WERI-Rb-1 (cell line): ENCODE measurements at regions not wholly inside any gene's neighbourhood (a gene's known extent, or its start where the extent isn't known, plus 50 kb on each side); places are given as distances from the start of the nearest gene placed in this dataset.
A peak's percentile ranks its signal among the peaks of the same experiment; 100 is the strongest.

Experiments
- DNase-seq: peaks from one replicate; pipeline ENCODE4 v3.0.0-alpha.2; 2020
- H3K27ac ChIP-seq: fragments of 250-450 bp; sonication (Bioruptor Pico); 2 replicates; pipeline ENCODE4 v1.5.1; 2020; ENCODE audit warnings: mild to moderate bottlenecking, moderate library complexity
- H3K27me3 ChIP-seq: fragments of 250-450 bp; sonication (Bioruptor Pico); 2 replicates; pipeline ENCODE4 v1.5.1; 2021; ENCODE audit warnings: mild to moderate bottlenecking, low read depth, moderate library complexity; ENCODE audit not compliant: insufficient read depth, severe bottlenecking
- H3K36me3 ChIP-seq: fragments of 250-450 bp; sonication (Bioruptor Pico); 2 replicates; pipeline ENCODE4 v1.5.1; 2020; ENCODE audit warnings: mild to moderate bottlenecking, moderate library complexity
- H3K4me3 ChIP-seq: 2 replicates; pipeline ENCODE4 v1.5.1; 2011; ENCODE audit warnings: low read depth, mild to moderate bottlenecking, control low read depth, low read length
- H3K9me3 ChIP-seq: fragments of 250-450 bp; sonication (Bioruptor Pico); 2 replicates; pipeline ENCODE4 v1.5.1; 2021; ENCODE audit warnings: mild to moderate bottlenecking, moderate library complexity; ENCODE audit not compliant: severe bottlenecking
- CTCF ChIP-seq: IDR thresholded peaks from 2 replicates; pipeline ENCODE4 v1.5.1; 2011; ENCODE audit warnings: low read depth, mild to moderate bottlenecking, control low read depth, inconsistent platforms, low read length

GRCh38 chr6:91683240-91683639, 1096.4 kb upstream of the MAP3K7 start:
- Histone ChIP-seq H3K9me3 (no peaks in the 10 kb centered on the region), H3K4me3 (no peak overlapping the region), H3K27me3 (no peaks in the 10 kb centered on the region), H3K36me3 (no peaks in the 10 kb centered on the region), H3K27ac (no peak overlapping the region)
- no peak for TF ChIP-seq CTCF
- DNase-seq = no peak

- no peak for TF ChIP-seq CTCF
- Histone ChIP-seq H3K9me3 (no peaks in the 10 kb centered on the region), H3K36me3 (no peaks in the 10 kb centered on the region), H3K27me3 (no peaks in the 10 kb centered on the region), H3K4me3 (no peak overlapping the region), H3K27ac (no peak overlapping the region)
- no peak for DNase-seq
These were observed 1094.4 kb upstream of the MAP3K7 start for GRCh38 chr6:91681296-91681695.

GRCh38 chr6:91678679-91679446, 1092.0 kb upstream of the MAP3K7 start:
- DNase-seq = peak; percentile 65
- Histone ChIP-seq H3K27ac (peak overlapping the region; percentile 49), H3K4me3 (no peak overlapping the region), H3K36me3 (no peaks in the 10 kb centered on the region), H3K9me3 (no peaks in the 10 kb centered on the region), H3K27me3 (no peaks in the 10 kb centered on the region)
- TF ChIP-seq CTCF = no peak

- Histone ChIP-seq H3K36me3 (no peaks in the 10 kb centered on the region), H3K27ac (no peak overlapping the region), H3K4me3 (no peak overlapping the region), H3K9me3 (no peaks in the 10 kb centered on the region), H3K27me3 (no peaks in the 10 kb centered on the region)
- no peak for DNase-seq
- no peak for TF ChIP-seq CTCF
These were observed 1085.3 kb upstream of the MAP3K7 start for GRCh38 chr6:91672201-91672600.

GRCh38 chr6:91669871-91670268, 1083.0 kb upstream of the MAP3K7 start:
- Histone ChIP-seq H3K36me3 (no peaks in the 10 kb centered on the region), H3K27me3 (no peaks in the 10 kb centered on the region), H3K27ac (no peak overlapping the region), H3K9me3 (no peaks in the 10 kb centered on the region), H3K4me3 (no peak overlapping the region)
- TF ChIP-seq CTCF = no peak
- DNase-seq = no peak
